Right atrium auricular region (tissue), 2 donors: ENCODE measurements at regions not wholly inside any gene's neighbourhood (a gene's known extent, or its start where the extent isn't known, plus 50 kb on each side); places are given as distances from the start of the nearest gene placed in this dataset.
A peak's percentile ranks its signal among the peaks of the same experiment; 100 is the strongest.

Source experiments
- DNase-seq: peaks from one replicate; pipeline ENCODE4 v3.0.0-alpha.2; 2019; ENCODE audit warnings: low spot score
- H3K27ac ChIP-seq, 2 donors: fragments of 200-600 bp; sonication (generic); 1 replicate in 1 of 2; 2 replicates in 1 of 2; pipeline ENCODE4 v1.5.1; 2016 to 2019
- H3K27me3 ChIP-seq, 2 donors: fragments of 200-600 bp; sonication (generic); one replicate each; pipeline versions ENCODE4 v1.5.1 to v1.6.0; 2017 to 2019
- H3K36me3 ChIP-seq: fragments of 200-600 bp; sonication (generic); one replicate; pipeline ENCODE4 v1.5.1; 2016
- H3K4me1 ChIP-seq, 2 donors: fragments of 200-600 bp; sonication (generic); one replicate each; pipeline versions ENCODE4 v1.5.1 to v1.6.0; 2017 to 2019
- H3K4me3 ChIP-seq, 2 donors: fragments of 200-600 bp; sonication (generic); 1 replicate in 1 of 2; 2 replicates in 1 of 2; pipeline ENCODE4 v1.5.1; 2017 to 2019; ENCODE audit warnings: mild to moderate bottlenecking in 1 of 2, moderate library complexity in 1 of 2
- H3K9me3 ChIP-seq, 2 donors: fragments of 200-600 bp; sonication (generic); one replicate each; pipeline ENCODE4 v1.5.1; 2019
- CTCF ChIP-seq, 2 donors: fragments of 200-600 bp; sonication (generic); IDR thresholded peaks; one replicate each; pipeline ENCODE4 v1.5.1; 2019; ENCODE audit warnings: antibody characterized with exemption in 2 of 2

DNA sequence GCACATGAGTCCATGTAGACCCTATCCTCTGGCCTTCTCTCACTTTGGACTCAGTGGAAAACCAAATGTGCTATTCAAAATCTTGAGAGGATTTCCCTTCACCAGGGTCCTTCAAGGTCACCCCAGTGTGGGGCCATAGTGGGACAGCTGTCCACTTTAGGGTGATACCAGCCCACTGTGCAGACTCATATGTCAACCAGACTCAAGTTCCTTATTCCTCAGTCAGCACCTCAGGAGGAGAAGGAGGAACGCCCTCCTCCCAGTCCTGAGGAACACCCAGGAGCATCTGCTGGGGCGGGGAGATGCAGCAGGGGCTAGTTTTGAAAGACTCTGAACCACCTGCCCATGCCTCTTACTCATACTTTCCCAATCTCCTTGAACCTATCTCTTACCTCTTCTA, 340.9 kb downstream of the MATN1 start:
- no peak for TF ChIP-seq CTCF (IDR thresholded peaks at IDR 0.05)
- Histone ChIP-seq H3K36me3 (no peaks in the 10 kb centered on the region), H3K4me1 (peaks cover 0 to 6% of the 10 kb centered on the region in 2 donors), H3K27me3 (no peaks in the 10 kb centered on the region), H3K4me3 (no peak overlapping the region), H3K27ac (no peak overlapping the region), H3K9me3 (no peaks in the 10 kb centered on the region)
- DNase-seq, result no peak

DNA sequence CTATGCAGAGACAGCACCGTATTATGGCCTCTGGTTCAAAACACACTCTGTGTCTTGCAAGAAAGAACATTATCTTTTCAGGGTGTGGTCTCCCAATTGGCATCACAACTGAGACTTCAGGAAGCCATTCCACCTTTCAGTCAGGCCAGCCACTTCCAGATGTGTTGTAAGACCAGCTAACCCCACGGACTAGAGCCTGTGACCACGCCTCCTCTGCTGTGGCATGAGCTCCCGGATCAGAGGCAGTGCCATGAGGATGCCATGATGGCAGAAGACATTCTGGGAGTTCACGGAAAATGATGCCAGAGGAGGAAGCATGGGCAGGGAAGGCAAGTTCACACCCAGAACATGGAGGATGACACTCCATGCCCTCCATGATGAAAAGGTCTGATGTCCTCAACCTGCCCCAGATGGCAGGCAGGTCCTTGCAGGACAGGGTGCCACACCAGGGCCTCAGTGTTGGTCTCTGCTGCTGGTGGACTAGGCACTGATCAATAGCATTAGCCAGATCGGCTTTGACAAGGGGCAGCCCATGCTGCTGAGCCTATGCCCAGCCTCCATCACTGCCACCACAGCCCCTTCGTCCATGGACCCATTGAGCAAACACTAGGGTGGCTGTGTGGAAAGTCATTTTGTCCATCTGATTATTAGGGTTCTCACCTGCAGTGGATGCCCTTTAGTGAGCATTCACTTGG, 341.6 kb downstream of the MATN1 start:
- Histone ChIP-seq H3K27ac (no peak overlapping the region), H3K36me3 (no peaks in the 10 kb centered on the region), H3K27me3 (no peaks in the 10 kb centered on the region), H3K9me3 (no peaks in the 10 kb centered on the region), H3K4me1 (peaks cover 0 to 6% of the 10 kb centered on the region in 2 donors), H3K4me3 (no peak overlapping the region)
- no peak for TF ChIP-seq CTCF (IDR thresholded peaks at IDR 0.05)
- no peak for DNase-seq

DNA sequence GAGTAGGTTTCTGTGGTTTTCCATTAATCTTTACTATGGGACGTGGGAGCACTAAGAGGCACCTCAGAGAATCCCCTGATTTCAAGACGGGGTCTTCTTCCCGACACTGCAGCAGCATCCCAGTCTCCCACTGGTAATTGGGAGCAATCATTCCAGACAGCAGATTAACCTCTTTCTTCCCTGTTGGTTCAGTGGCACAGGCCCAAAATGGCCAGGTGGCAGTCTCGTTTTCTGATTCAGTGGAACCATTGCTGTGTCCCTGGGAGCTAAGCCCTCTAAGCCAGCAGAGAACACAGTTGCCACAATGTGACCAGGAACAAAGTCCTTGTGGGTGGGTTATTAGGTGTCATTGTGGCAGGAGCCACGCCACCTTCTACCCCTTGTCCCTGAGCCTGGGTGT, 342.1 kb downstream of the MATN1 start:
- H3K27ac ChIP-seq, result no peak overlapping the region
- H3K36me3 ChIP-seq, result no peaks in the 10 kb centered on the region
- no peaks in the 10 kb centered on the region for H3K9me3 ChIP-seq
- H3K27me3 ChIP-seq, result no peaks in the 10 kb centered on the region
- peaks cover 0 to 6% of the 10 kb centered on the region in 2 donors for H3K4me1 ChIP-seq
- no peak for DNase-seq
- no peak for TF ChIP-seq CTCF (IDR thresholded peaks at IDR 0.05)
- no peak overlapping the region for H3K4me3 ChIP-seq

DNA sequence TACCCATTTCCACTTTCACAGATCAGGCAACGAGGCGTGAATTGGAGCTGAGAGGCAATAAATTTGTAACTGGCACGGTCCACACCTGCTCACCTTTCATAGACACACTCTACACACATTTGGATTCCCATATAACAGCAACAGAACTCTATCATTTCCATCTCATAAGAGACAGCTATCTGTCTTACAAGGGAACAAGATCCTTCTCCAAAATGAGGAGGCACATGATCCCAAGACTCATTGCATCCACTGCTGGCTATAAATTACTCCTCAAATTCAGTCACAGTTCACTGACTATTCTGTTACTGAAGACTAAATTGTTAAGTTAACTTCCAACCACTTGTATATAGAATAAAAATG, 342.8 kb downstream of the MATN1 start:
- Histone ChIP-seq H3K9me3 (no peaks in the 10 kb centered on the region), H3K27me3 (no peaks in the 10 kb centered on the region), H3K4me3 (no peak overlapping the region), H3K36me3 (no peaks in the 10 kb centered on the region), H3K4me1 (peaks cover 0 to 6% of the 10 kb centered on the region in 2 donors), H3K27ac (no peak overlapping the region)
- TF ChIP-seq CTCF (IDR thresholded peaks at IDR 0.05), result no peak
- no peak for DNase-seq

- Histone ChIP-seq H3K9me3 (no peaks in the 10 kb centered on the region), H3K27me3 (no peaks in the 10 kb centered on the region), H3K36me3 (no peaks in the 10 kb centered on the region), H3K4me3 (no peak overlapping the region), H3K27ac (no peak overlapping the region), H3K4me1 (peaks cover 0 to 6% of the 10 kb centered on the region in 2 donors)
- peak; percentile 69 to 89 for TF ChIP-seq CTCF (IDR thresholded peaks at IDR 0.05)
- peak; percentile 64 for DNase-seq
Measured at GRCh38 chr1:30379684-30380624, 343.4 kb downstream of the MATN1 start.
